ENCODE measurements at regions not wholly inside any gene's neighbourhood (a gene's known extent, or its start where the extent isn't known, plus 50 kb on each side); places are given as distances from the start of the nearest gene placed in this dataset.
"Not testable (repeated sequence)": the region's sequence is repeated elsewhere in the genome, so short reads cannot be mapped to it uniquely, and the experiment has no call there.

DNA sequence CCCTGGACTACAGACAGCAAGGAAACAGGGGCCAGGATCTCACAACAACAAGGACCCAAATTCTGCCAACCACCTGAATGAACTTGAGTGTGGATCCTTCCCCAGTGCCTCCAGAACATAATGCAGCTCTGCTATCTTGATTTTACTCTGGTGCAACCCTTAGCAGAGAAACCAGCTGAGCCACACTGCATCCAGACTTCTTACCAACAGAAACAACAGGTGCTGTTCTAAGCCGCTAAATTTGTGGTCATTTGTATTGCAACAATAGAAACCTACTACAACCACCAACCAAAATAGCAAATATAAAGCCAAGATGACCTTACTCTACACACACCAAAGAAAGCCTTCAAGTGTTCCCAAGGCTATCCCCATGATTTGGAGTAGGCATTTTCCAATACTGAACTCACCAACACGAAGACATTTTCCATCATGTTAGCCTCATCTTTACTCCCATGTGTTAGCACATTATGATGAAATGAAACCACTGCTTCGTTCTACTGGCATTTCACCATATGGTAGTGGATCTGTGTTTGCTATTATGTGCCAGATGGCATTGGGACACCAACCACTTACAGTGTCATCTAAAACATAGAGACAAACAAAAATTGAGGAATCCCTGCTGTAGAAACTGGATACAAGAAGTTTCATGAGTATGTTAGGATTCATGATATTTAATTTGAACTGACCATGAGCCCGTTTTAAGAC, 249.8 kb upstream of the ID4 start:
- peaks cover 0 to 17% (median 5%) of the 10 kb centered on the region in 9 donors for H3K9me3 Mint-ChIP-seq
- H3K36me3 Mint-ChIP-seq, result no peaks in the 10 kb centered on the region
- H3K4me3 Mint-ChIP-seq, result no peak overlapping the region
- POLR2A ChIA-PET, result no interaction called here
- peaks cover 0 to 1% (median 0%) of the 10 kb centered on the region in 5 donors for H3K27me3 Mint-ChIP-seq
- no peak for DNase-seq
- no peaks in the 10 kb centered on the region for H3K4me1 Mint-ChIP-seq
- no peak for ATAC-seq
- no peak overlapping the region for H3K27ac Mint-ChIP-seq

DNA sequence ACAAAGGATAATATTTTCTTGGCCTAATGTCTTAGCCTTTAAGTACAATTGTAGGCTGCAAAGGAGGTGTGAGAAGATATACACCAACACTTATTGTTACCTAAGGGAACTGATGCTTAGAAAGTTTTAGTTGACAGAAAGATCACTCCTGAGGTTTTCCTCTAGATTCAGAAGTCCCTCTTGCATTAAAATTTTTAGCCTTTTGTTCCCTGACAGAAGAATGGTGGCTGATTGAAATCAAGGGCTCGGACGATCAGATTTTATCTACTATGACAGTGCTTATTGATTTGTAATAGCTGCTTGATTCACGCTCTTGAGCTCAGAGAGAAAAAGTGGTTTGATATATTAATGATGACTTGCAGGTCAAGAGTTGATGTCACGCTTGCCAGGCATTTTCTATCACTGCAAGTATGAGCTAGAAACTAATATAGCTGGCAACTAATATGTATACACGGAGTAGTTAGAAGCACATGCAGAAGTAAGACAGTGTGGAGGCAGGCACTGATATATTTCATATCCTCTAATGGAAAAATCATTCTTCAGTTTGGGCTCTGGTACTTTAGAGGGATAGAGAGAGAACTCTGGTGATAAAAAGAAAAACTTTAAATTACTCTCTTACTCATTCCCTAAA, 246.6 kb upstream of the ID4 start:
- no peak overlapping the region for H3K27ac Mint-ChIP-seq
- no peaks in the 10 kb centered on the region for H3K27me3 Mint-ChIP-seq
- no peaks in the 10 kb centered on the region for H3K36me3 Mint-ChIP-seq
- DNase-seq (no peak), ATAC-seq (no peak)
- H3K9me3 Mint-ChIP-seq, result peaks cover 0 to 8% (median 0%) of the 10 kb centered on the region in 9 donors
- H3K4me1 Mint-ChIP-seq, result no peaks in the 10 kb centered on the region
- no peak overlapping the region for H3K4me3 Mint-ChIP-seq
- POLR2A ChIA-PET, result no interaction called here

DNA sequence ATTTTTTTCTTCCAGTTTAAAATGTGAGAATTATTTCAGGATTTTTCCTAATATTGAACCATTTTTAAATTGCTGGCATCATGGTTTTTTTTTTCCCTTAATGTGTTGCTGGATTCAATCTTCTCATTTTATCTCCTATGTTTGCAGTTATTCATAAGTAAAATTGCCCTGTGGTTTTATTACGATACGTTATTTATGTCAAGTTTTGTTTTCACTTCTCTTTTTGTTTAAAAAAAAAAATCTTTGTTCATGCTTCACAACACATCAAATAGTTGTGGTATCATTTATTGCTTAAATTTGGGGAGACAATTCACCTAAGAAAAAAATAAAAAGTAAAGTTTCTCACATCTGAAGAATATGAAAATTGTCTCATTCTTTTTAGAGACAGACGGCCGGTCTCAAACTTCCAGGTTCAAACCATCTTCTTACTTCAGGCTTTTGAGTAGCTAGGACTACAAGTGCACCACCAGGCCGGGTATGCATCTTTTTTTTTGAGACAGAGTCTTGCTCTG, 239.3 kb upstream of the ID4 start:
- peaks cover 0 to 15% (median 1%) of the 10 kb centered on the region in 9 donors for H3K9me3 Mint-ChIP-seq
- H3K36me3 Mint-ChIP-seq, result no peaks in the 10 kb centered on the region
- ATAC-seq (no peak), DNase-seq (no peak)
- H3K4me1 Mint-ChIP-seq, result no peaks in the 10 kb centered on the region
- H3K27me3 Mint-ChIP-seq, result peaks cover 0 to 3% (median 0%) of the 10 kb centered on the region in 5 donors
- H3K4me3 Mint-ChIP-seq, result no peak overlapping the region
- POLR2A ChIA-PET, result no interaction called here
- no peak overlapping the region for H3K27ac Mint-ChIP-seq

DNA sequence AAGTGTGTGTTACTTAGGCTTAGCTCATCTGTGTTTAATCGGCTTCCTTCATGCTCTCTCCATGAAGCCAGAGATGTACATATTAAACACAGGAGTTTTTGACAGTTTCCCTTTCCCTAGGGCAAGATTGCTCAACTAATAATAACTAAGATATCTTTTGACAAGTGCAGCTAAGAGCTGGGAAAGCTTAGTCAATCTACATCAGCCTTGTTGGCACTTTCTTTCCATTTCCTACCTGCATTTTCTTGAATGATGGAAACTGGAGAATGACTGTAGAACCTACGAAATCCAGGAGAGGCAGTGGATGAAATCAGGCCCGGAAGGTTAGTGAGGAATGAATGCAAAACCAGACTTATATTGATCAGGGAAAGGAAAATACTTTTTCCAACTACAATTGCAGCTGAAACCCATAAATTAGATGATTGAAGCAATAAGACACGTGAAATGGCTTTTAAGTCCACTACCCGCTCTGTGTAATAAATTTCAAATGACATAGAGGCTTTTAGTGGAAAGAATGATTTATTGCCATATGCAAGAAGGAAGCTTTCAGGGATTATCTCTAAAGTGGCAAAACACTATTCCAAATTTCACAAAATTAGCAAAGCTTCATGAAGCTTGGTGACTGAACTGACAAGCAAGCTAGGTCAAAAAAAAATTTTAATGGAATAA, 237.2 kb upstream of the ID4 start:
- no peak for DNase-seq
- POLR2A ChIA-PET, result no interaction called here
- no peaks in the 10 kb centered on the region for H3K36me3 Mint-ChIP-seq
- H3K4me1 Mint-ChIP-seq, result no peaks in the 10 kb centered on the region
- H3K9me3 Mint-ChIP-seq, result peaks cover 0 to 17% (median 3%) of the 10 kb centered on the region in 9 donors
- ATAC-seq, result no peak
- no peak overlapping the region for H3K27ac Mint-ChIP-seq
- peaks cover 0 to 3% (median 0%) of the 10 kb centered on the region in 5 donors for H3K27me3 Mint-ChIP-seq
- H3K4me3 Mint-ChIP-seq, result no peak overlapping the region

DNA sequence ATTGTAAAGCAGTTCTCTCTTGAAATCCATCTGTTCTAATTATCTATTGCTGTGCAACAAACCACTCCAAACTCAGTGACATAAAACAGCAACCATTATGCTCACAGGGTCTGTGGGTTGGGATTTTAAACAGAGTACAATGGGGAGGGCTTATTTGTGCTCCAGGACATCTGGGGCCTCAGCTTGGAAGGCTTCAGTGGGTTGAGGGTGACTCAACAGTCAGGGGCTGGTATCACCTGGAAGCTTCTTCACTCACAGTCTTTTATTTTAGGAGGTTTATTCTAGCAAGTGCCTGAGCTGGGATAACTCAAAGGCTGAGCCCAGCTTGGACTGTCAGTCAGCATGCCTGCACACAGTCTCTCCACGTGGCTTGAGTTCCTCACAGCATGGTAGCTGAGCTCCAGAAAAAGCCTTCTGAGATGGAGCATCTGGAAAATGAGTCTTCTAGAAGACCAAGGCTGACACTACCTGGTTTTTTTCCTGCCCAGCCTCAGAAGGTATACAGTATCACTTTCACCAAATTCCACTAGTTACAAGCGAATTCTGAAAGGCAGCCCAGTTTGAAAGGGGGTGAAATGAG, 234.6 kb upstream of the ID4 start:
- DNase-seq (no peak), ATAC-seq (no peak)
- H3K4me1 Mint-ChIP-seq, result no peaks in the 10 kb centered on the region
- H3K27me3 Mint-ChIP-seq, result peaks cover 0 to 3% (median 0%) of the 10 kb centered on the region in 5 donors
- no peak overlapping the region for H3K4me3 Mint-ChIP-seq
- no peak overlapping the region for H3K27ac Mint-ChIP-seq
- peaks cover 0 to 24% (median 4%) of the 10 kb centered on the region in 9 donors for H3K9me3 Mint-ChIP-seq
- H3K36me3 Mint-ChIP-seq, result no peaks in the 10 kb centered on the region
- POLR2A ChIA-PET, result no interaction called here

DNA sequence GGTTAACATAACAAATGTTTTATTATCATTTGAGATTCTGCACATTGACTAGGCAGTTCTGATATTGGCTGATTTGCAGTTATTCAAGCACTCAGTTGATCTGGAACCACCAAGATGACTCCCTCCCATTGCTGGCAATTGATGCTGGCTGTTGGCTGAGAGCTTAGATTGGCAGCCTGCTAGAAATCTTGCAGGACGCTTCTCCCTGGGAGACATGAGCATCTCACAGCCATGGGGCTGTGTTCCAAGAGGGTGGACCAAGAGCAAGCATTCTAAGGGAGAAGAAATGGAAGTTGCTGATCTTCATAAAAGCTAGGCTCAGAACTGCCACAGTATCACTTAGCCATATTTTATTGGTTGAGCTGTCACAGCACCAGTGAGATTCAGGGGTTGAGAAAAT, 233.4 kb upstream of the ID4 start:
- POLR2A ChIA-PET, result no interaction called here
- DNase-seq, result no peak
- Mint-ChIP-seq H3K4me1 (no peaks in the 10 kb centered on the region), H3K27ac (no peak overlapping the region), H3K27me3 (peaks cover 0 to 3% (median 0%) of the 10 kb centered on the region in 5 donors), H3K4me3 (no peak overlapping the region), H3K36me3 (no peaks in the 10 kb centered on the region), H3K9me3 (peaks cover 0 to 24% (median 4%) of the 10 kb centered on the region in 9 donors)
- ATAC-seq, result no peak

DNA sequence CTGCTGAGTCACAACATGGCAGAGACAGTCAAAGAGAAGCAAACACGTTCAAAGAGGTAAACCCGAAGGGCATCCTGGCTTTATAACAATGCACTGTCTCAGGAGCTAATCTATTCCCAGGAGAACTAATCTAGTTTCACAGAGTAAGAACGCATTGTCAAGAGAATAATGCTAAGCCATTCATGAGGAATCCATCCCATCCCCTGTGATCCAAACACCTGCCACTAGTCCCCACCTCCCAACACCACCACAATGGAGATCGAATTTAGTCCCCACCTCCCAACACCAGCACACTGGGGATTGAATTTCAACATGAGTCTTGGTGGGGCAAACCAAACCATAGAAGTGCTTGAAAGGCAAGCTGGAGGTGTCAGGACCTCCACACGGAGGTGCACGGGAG, 231.5 kb upstream of the ID4 start:
- no peaks in the 10 kb centered on the region for H3K36me3 Mint-ChIP-seq

DNA sequence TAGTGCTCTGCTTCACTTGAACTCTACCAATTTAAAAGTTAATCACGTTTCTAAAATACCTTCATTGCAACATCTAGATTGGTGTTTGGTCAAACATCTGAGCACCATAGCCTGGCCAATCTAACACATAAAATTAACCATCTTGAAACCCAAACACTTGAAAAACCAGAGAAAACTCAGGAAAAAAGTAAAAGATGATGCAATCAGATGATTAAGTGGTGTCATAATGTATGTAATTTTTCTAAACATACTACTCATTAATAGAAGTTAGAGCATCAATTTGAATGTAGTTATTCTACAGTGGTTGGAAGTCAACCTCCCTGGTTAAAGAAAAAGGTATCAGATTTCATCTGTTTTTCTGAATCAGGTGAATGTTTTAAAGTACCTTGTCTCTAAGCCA, 228.6 kb upstream of the ID4 start:
- DNase-seq (no peak), ATAC-seq (no peak)
- H3K27ac Mint-ChIP-seq, result no peak overlapping the region
- no peak overlapping the region for H3K4me3 Mint-ChIP-seq
- peaks cover 0 to 3% (median 0%) of the 10 kb centered on the region in 5 donors for H3K27me3 Mint-ChIP-seq
- H3K4me1 Mint-ChIP-seq, result no peaks in the 10 kb centered on the region
- H3K36me3 Mint-ChIP-seq, result peaks cover 0 to 4% (median 0%) of the 10 kb centered on the region in 3 donors
- H3K9me3 Mint-ChIP-seq, result peaks cover 0 to 24% (median 6%) of the 10 kb centered on the region in 9 donors
- POLR2A ChIA-PET, result no interaction called here

More for the DNA sequence above, 231.5 kb upstream of the ID4 start:
- no peaks in the 10 kb centered on the region for H3K4me1 Mint-ChIP-seq
- no peak overlapping the region for H3K4me3 Mint-ChIP-seq
- no peak for ATAC-seq
- DNase-seq, result no peak
- H3K27ac Mint-ChIP-seq, result no peak overlapping the region
- POLR2A ChIA-PET, result no interaction called here
- peaks cover 0 to 24% (median 4%) of the 10 kb centered on the region in 9 donors for H3K9me3 Mint-ChIP-seq
- H3K27me3 Mint-ChIP-seq, result peaks cover 0 to 3% (median 0%) of the 10 kb centered on the region in 5 donors

DNA sequence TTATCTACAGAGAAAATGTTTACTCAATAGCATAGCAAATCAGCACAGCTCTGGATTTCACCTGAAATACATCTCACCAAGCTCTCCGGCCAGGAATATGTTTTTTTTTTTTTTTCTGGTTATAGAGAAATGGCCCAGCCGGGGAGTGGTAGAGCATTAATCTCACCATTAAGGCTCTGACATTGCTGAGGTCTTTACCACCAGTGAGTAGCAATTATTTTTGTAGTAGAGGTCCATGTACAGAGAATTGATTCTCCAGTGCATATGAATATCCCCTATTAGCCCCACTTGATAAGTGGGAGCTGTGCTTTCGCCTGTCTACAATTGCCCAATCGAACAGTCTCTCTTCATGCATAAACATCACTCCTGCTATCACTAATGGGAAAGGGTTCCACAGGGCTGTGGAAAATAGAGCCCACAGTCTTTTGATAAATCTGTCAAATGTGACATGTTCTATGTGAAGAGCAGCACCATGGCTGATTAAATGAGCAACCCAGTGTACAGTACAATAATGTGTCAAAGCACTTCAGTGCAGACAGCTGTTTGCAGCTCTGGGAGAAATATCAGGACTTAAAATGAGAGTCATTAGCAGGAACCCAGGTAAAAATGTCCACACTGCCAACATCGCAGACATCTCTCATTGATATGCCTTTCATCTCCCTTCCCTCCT, 227.1 kb upstream of the ID4 start:
- POLR2A ChIA-PET, result no interaction called here

DNA sequence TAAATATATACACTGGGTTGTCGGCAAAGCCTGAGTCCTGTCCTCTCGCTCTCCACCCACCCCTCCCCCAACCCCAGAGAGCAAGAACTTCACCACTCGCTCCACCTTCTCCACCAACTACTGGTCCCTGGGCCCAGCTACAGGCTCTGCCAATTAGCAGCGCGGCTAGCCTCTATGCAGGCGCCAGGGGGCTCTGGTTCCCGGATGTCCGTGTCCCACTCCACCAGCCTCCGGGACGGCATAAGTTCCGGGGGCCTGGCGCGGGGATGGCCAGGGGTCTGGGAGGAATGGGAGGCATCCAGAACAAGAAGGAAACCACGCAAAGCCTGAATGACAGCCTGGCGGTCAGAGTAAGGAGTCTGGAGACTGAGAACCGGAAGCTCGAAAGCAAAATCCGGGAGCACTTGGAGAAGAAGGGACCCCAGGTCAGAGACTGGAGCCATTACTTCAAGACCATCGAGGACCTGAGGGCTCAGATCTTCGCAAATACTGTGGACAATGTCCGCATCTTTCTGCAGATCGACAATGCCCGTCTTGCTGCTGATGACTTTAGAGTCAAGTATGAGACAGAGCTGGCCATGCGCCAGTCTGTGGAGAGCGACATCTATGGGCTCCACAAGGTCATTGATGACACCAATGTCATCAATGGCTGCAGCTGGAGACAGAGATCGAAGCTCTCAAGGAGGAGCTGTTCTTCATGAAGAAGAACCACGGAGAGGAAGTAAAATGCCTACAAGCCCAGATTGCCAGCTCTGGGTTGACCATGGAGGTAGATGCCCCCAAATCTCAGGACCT, 224.3 kb upstream of the ID4 start:
- ATAC-seq, H3K36me3 Mint-ChIP-seq, H3K4me3 Mint-ChIP-seq, H3K4me1 Mint-ChIP-seq, H3K27me3 Mint-ChIP-seq, POLR2A ChIA-PET, H3K27ac Mint-ChIP-seq, DNase-seq: not testable (repeated sequence)
- peaks cover 5 to 28% (median 13%) of the 10 kb centered on the region in 9 donors for H3K9me3 Mint-ChIP-seq

More for the DNA sequence above, 227.1 kb upstream of the ID4 start:
- Mint-ChIP-seq H3K27me3 (peaks cover 0 to 2% (median 0%) of the 10 kb centered on the region in 5 donors), H3K4me1 (no peaks in the 10 kb centered on the region), H3K9me3 (peaks cover 0 to 21% (median 6%) of the 10 kb centered on the region in 9 donors), H3K4me3 (no peak overlapping the region), H3K36me3 (peaks cover 0 to 4% (median 0%) of the 10 kb centered on the region in 3 donors), H3K27ac (no peak overlapping the region)
- no peak for ATAC-seq
- no peak for DNase-seq

DNA sequence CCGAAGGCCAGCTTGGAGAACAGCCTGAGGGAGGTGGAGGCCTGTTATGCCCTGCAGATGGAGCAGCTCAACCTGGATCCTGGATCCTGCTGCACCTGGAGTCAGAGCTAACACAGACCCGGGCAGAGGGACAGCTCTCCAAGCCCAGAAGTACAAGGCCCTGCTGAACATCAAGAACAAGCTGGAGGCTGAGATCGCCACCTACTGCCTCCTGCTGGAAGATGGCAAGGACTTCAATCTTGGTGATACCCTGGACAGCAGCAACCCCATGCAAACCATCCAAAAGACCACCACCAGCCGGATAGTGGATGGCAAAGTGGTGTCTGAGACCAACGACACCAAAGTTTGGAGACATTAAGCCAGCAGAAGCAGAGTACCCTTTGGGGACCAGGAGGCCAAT, 223.5 kb upstream of the ID4 start:
- Mint-ChIP-seq H3K27ac (no peak overlapping the region), H3K27me3 (peaks cover 0 to 1% (median 0%) of the 10 kb centered on the region in 5 donors), H3K36me3 (peaks cover 0 to 4% (median 0%) of the 10 kb centered on the region in 3 donors), H3K4me3 (no peak overlapping the region), H3K4me1 (no peaks in the 10 kb centered on the region), H3K9me3 (peaks cover 7 to 31% (median 15%) of the 10 kb centered on the region in 9 donors)
- POLR2A ChIA-PET, result no interaction called here
- ATAC-seq, result no peak
- no peak for DNase-seq

DNA sequence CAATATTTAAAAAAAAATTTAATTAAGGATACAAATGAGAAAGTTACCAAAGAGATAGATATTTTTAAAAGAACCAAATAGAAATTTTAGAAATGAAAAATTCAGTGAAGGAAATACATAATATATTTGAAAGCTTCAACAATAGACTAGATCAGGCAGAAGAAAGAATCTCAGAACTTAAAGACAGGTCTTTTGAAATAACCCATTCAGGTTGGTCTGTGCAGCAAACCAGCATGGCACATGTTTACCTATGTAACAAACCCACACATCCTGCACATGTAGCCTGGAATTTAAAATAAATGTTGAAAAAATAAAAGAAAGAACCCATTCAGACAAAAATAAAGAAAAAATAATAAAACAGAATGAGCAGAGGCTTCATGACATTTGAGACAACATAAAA, 221.1 kb upstream of the ID4 start:
- H3K4me3 Mint-ChIP-seq, result no peak overlapping the region
- peaks cover 5 to 38% (median 20%) of the 10 kb centered on the region in 9 donors for H3K9me3 Mint-ChIP-seq
- POLR2A ChIA-PET, result no interaction called here
- H3K4me1 Mint-ChIP-seq, result no peaks in the 10 kb centered on the region
- no peak for ATAC-seq
- no peak for DNase-seq
- no peak overlapping the region for H3K27ac Mint-ChIP-seq
- H3K27me3 Mint-ChIP-seq, result peaks cover 0 to 1% (median 0%) of the 10 kb centered on the region in 5 donors
- peaks cover 0 to 4% (median 0%) of the 10 kb centered on the region in 3 donors for H3K36me3 Mint-ChIP-seq
